ENCODE measurements at regions not wholly inside any gene's neighbourhood (a gene's known extent, or its start where the extent isn't known, plus 50 kb on each side); places are given as distances from the start of the nearest gene placed in this dataset.

DNA sequence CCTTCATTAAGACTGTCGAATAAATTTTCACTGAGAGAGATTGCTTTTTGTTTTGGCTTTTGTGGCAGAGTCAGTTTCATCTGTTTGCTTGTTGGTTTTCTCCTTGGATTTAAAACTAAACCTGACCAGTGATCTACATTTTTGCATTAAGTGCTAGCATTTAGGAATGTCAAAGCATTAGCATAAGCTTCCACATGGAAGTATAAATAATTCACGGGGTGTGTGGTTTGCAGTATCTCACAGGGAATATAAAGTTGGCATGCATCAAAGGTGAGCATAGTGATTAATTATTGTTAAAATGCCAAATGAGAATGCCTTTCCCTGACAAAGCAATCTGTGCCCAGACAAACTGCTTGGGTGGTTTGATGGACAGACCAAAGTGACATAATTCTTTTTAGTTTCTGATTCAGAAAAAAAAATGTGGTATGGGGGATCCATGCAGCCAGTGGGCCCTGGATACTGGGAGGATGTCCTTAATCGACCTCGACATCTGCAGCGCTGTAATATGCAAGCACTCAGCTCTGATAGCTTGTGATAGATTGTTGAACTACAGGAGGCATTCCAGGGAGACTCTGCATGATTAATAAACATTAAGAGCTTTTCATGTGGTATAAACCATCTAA, 339.3 kb upstream of the POM121L12 start:
- H3K4me3 ChIP-seq (ENCODE audit: low read depth, low read length) = no peak overlapping the region
- TF ChIP-seq, protein P1, sequence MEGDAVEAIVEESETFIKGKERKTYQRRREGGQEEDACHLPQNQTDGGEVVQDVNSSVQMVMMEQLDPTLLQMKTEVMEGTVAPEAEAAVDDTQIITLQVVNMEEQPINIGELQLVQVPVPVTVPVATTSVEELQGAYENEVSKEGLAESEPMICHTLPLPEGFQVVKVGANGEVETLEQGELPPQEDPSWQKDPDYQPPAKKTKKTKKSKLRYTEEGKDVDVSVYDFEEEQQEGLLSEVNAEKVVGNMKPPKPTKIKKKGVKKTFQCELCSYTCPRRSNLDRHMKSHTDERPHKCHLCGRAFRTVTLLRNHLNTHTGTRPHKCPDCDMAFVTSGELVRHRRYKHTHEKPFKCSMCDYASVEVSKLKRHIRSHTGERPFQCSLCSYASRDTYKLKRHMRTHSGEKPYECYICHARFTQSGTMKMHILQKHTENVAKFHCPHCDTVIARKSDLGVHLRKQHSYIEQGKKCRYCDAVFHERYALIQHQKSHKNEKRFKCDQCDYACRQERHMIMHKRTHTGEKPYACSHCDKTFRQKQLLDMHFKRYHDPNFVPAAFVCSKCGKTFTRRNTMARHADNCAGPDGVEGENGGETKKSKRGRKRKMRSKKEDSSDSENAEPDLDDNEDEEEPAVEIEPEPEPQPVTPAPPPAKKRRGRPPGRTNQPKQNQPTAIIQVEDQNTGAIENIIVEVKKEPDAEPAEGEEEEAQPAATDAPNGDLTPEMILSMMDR (IDR thresholded peaks at IDR 0.05; ENCODE audit: borderline replicate concordance, insufficient read depth, low read depth, low read length) = no peak

DNA sequence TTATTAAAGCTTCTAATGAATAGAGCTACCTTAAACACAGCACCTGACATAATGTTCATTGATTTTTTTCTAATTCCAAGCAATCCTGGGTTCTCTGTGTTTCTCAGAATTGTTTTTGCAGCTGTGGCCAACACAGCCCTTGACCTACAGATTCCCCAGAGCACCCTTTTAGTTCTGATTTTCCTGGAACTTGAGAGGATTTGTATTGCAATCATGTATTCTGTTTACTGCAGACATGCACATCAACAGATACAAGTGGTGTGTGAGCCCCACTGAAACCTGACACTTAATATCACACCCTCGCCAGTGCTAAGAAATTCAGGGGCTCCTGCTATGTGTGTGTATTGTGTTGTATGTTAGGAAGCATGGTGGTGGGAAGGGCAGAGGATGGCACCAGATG, 344.2 kb upstream of the POM121L12 start:
- TF ChIP-seq, protein P1 (IDR thresholded peaks at IDR 0.05; ENCODE audit: borderline replicate concordance, insufficient read depth, low read depth, low read length) = no peak
- H3K4me3 ChIP-seq (ENCODE audit: low read depth, low read length) = no peak overlapping the region

DNA sequence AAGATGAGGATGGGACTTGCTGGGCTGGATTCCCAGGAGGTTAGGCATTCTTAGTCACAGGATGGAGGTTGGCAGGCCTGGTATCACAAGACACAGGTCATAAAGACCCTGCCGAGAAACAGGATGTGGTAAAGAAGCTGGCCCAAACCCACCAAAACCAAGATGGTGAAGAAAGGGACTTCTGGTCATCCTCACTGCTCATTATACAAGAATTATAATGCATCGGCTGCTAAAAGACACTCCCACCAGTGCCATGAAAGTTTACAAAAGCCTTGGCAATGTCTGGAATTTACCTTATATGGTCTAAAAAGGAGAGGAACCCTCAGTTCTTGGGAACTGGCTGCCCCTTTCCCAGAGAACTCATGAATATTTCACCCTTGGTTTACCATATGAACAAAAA, 345.5 kb upstream of the POM121L12 start:
- no peak overlapping the region for H3K4me3 ChIP-seq (ENCODE audit: low read depth, low read length)
- TF ChIP-seq, protein P1 (IDR thresholded peaks at IDR 0.05; ENCODE audit: borderline replicate concordance, insufficient read depth, low read depth, low read length) = no peak

DNA sequence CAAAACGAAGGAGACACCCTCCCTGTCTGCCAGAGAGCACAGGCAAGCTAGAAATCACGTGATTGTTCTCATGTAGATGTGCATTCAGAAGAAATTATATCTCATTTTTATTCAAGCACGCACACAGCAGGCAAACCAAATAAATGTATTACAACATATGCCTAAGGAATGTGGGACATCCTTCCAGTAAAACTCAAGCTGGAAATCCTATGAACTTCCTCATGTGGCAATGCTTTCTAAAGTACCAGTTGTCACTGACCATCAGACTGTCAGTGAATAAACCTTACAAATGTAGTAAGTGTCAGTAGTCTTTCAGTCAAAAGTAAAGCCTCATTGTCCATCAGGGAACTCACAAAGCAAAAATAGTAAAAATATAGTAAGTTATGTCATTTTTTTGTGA, 350.1 kb upstream of the POM121L12 start:
- H3K4me3 ChIP-seq (ENCODE audit: low read depth, low read length) = no peak overlapping the region
- TF ChIP-seq, protein P1 (IDR thresholded peaks at IDR 0.05; ENCODE audit: borderline replicate concordance, insufficient read depth, low read depth, low read length) = no peak

DNA sequence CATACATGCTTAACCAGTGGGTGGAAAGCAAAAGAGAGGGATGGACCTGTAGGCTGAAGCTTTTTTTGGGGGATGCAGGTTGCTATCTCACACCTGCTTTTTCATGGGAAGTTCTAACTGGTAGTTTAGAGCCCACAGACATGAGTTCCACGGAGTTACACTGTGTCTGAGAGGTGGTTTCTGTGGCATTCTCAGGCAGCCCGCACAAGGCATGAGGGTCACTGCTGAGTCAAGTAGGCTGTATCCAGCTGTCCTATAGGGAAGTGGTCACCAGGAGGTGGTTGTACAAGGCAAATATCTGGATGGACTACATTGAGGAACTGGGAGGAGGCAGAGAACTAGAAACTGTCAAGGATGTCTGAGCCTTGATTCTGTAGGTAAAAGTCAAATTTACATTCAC, 351.0 kb upstream of the POM121L12 start:
- TF ChIP-seq, protein P1 (IDR thresholded peaks at IDR 0.05; ENCODE audit: borderline replicate concordance, insufficient read depth, low read depth, low read length) = no peak
- no peak overlapping the region for H3K4me3 ChIP-seq (ENCODE audit: low read depth, low read length)

DNA sequence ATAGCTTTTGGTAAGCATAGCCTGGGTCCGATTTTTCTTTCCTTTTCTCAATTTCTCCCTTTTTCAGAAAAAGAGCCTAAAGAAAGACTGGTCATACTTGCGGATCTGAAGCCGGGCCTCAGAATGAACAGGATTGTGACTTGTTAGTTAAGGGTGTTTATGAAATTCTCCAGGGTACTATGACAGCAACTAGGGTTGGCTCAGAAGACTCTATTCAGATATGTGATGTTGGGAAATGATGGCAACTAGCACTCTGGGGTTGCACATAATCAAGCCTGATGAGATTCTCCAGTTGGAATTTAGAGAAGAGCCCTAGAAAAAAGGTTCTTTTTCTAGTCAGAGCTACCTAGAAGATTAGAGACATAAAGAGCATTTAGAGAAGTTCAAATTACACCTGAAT, 352.4 kb upstream of the POM121L12 start:
- no peak overlapping the region for H3K4me3 ChIP-seq (ENCODE audit: low read depth, low read length)
- TF ChIP-seq, protein P1 (IDR thresholded peaks at IDR 0.05; ENCODE audit: borderline replicate concordance, insufficient read depth, low read depth, low read length) = no peak

DNA sequence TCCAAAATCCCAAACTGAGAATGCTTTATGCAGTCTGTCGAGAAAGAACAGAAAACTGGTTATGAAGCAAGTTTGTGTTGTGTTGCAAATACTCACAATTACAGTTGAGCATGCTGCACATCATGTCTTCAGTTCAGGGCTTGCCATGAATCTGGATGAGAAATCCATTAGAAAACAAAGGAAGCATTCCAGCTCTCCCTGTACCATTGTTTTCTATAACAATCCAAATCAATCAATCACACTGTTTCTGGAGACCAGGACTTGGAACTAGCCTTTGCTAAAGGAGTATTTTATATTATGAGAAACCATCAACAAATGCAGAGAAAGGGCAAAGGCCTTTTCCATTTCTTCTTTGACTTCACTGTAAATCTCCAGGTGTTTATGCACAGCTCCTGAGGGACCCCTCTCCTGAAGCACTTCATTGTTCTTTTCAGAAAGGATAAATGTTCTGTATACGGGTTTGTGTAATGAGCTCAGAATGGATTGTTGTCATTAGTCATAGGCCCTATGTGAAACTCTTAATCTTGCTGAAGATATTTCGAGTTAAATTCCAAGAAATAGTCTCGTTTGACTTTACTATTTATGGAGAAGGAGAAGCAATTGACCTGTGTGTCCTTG, 364.7 kb upstream of the POM121L12 start:
- TF ChIP-seq, protein P1 (IDR thresholded peaks at IDR 0.05; ENCODE audit: borderline replicate concordance, insufficient read depth, low read depth, low read length) = no peak
- H3K4me3 ChIP-seq (ENCODE audit: low read depth, low read length) = no peak overlapping the region
